Spinal cord (tissue), 9 donors: ENCODE measurements at regions not wholly inside any gene's neighbourhood (a gene's known extent, or its start where the extent isn't known, plus 50 kb on each side); places are given as distances from the start of the nearest gene placed in this dataset.
"Not testable (repeated sequence)": the region's sequence is repeated elsewhere in the genome, so short reads cannot be mapped to it uniquely, and the experiment has no call there.

Source experiments
- DNase-seq, 6 donors: peaks; one replicate each; pipeline versions ENCODE4 v3.0.0 to v3.0.0-alpha.2; 2013 to 2015; ENCODE audit warnings: low spot score in 6 of 6, low read depth in 4 of 6
- H3K27ac ChIP-seq: one replicate; pipeline ENCODE4 v1.5.1; 2013; ENCODE audit warnings: low read depth, low read length, control low read depth
- H3K27me3 ChIP-seq: one replicate; pipeline ENCODE4 v1.6.1; 2013; ENCODE audit warnings: low read length; ENCODE audit not compliant: control insufficient read depth, insufficient read depth
- H3K36me3 ChIP-seq: one replicate; pipeline ENCODE4 v1.6.1; 2013; ENCODE audit warnings: low read length; ENCODE audit not compliant: control insufficient read depth, insufficient read depth
- H3K4me1 ChIP-seq: one replicate; pipeline ENCODE4 v1.6.1; 2013; ENCODE audit warnings: low read length; ENCODE audit not compliant: control insufficient read depth, insufficient read depth
- H3K4me3 ChIP-seq: one replicate; pipeline ENCODE4 v1.5.1; 2013; ENCODE audit warnings: low read depth, low read length, control low read depth
- H3K9me3 ChIP-seq: one replicate; pipeline ENCODE4 v1.6.1; 2013; ENCODE audit warnings: low read length; ENCODE audit not compliant: control insufficient read depth, insufficient read depth
- WGBS: methylation state at CpG from one replicate; pipeline ENCODE4 v1.1.5; 2013; ENCODE audit warnings: missing lambda C conversion rate; ENCODE audit not compliant: insufficient coverage; 5-methylcytosine and 5-hydroxymethylcytosine counted together
- donor health status: healthy.

DNA sequence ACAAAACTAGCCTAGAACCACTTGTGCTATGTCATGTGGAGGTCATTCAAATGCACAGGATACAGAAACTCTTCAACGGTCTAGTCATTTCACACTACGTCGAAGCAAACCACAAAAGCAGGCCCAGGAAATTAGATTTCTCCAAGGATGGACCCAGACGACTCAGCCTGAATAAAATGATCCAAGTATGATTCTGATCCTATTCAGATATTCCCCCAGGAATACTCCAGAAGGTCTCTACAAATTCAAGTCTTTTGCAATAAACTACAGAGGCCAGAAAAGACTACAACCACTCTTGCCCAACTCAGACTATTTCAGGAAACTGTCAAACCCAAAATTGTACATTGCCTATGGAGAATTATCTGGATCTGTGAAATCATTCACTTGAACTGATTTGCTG lies 422.5 kb downstream of the METTL4 start:
- no peaks in the 10 kb centered on the region for H3K4me1 ChIP-seq
- 61% methylated on average over 4 of the region's 4 CpGs for WGBS

GRCh38 chr18:2150566-2150965 lies 420.7 kb downstream of the METTL4 start:
- WGBS, result no CpG with 5 or more reads among the region's 1 CpG
- no peaks in the 10 kb centered on the region for H3K4me1 ChIP-seq
- H3K4me3 ChIP-seq, result no peak overlapping the region
- no peak overlapping the region for H3K27ac ChIP-seq
- H3K36me3 ChIP-seq, result no peaks in the 10 kb centered on the region
- no peaks in the 10 kb centered on the region for H3K27me3 ChIP-seq
- H3K9me3 ChIP-seq, result no peaks in the 10 kb centered on the region
- no peak for DNase-seq

More for the DNA sequence above, 422.5 kb downstream of the METTL4 start:
- H3K36me3 ChIP-seq, result no peaks in the 10 kb centered on the region
- no peaks in the 10 kb centered on the region for H3K9me3 ChIP-seq
- H3K4me3 ChIP-seq, result no peak overlapping the region
- DNase-seq, result no peak
- no peak overlapping the region for H3K27ac ChIP-seq
- no peaks in the 10 kb centered on the region for H3K27me3 ChIP-seq

GRCh38 chr18:2154278-2154677 lies 417.0 kb downstream of the METTL4 start:
- no peak overlapping the region for H3K27ac ChIP-seq
- no CpG with 5 or more reads among the region's 1 CpG for WGBS

DNA sequence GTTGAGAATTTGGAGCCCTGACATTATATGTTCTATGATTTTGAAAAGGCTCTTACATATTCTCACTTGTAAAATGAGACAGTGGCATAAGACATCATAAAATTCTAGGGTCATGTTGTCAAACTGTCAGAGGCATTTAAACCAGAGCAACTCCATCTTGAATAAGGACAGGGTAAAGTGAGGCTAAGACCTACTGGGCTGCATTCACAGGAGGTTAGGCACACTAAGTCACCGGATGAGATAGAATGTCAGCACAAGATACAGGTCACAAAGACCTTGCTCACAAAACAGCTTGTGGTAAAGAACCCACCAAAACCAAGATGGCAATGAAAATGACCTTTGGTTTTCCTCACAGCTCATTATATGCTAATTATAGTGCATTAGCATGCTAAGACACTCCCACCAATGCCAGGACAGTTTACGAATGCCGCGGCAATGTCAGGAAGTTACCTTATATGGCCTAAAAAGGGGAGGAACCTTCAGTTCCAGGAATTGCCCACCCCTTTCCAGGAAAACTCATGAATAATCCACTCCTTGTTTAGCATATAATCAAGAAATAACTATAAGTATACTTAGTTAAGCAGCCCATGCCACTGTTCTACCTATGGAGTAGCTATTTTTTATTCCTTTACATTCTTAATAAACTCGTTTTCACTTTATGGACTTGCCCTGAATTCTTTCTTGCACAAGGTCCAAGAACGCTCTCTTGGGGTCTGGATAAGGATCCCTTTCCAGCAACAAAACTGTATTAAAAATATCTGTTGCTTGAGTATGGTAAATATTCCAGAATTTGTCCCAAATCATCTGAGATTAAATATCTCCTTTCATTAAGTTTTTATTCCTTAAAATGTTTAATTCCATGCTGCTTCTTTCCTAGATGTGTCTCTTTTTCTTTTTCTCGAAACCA lies 406.4 kb downstream of the METTL4 start:
- Histone ChIP-seq H3K4me3 (no peak overlapping the region), H3K9me3 (no peaks in the 10 kb centered on the region), H3K4me1 (no peaks in the 10 kb centered on the region), H3K27me3 (no peaks in the 10 kb centered on the region), H3K27ac (no peak overlapping the region), H3K36me3 (no peaks in the 10 kb centered on the region)
- DNase-seq, result no peak
- 60% methylated on average over 1 of the region's 7 CpGs for WGBS

More at GRCh38 chr18:2154278-2154677, 417.0 kb downstream of the METTL4 start:
- DNase-seq, result no peak
- Histone ChIP-seq H3K4me3 (no peak overlapping the region), H3K27me3 (no peaks in the 10 kb centered on the region), H3K4me1 (no peaks in the 10 kb centered on the region), H3K9me3 (no peaks in the 10 kb centered on the region), H3K36me3 (no peaks in the 10 kb centered on the region)

DNA sequence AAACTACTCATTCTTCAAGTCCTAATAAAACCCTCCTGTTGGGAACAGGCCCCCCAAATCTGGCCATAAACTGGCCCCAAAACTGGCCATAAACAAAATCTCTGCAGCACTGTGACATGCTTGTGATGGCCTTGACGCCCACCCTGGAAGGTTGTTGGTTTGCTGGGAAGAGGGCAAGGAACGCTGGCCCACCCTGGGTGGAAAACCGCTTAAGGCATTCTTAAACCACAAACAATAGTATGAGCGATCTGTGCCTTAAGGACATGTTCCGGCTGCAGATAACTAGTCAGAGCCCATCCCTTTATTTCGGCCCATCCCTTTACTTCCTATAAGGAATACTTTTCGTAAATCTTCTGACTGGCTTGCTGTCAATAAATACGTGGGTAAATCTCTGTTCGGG lies 404.4 kb downstream of the METTL4 start:
- not testable (repeated sequence) for H3K27me3 ChIP-seq, H3K9me3 ChIP-seq, H3K4me3 ChIP-seq, H3K36me3 ChIP-seq, H3K4me1 ChIP-seq, DNase-seq, H3K27ac ChIP-seq
- 77% methylated on average over 4 of the region's 9 CpGs for WGBS

GRCh38 chr18:2168022-2168421 lies 403.3 kb downstream of the METTL4 start:
- WGBS, result 76% methylated on average over 3 of the region's 5 CpGs

DNA sequence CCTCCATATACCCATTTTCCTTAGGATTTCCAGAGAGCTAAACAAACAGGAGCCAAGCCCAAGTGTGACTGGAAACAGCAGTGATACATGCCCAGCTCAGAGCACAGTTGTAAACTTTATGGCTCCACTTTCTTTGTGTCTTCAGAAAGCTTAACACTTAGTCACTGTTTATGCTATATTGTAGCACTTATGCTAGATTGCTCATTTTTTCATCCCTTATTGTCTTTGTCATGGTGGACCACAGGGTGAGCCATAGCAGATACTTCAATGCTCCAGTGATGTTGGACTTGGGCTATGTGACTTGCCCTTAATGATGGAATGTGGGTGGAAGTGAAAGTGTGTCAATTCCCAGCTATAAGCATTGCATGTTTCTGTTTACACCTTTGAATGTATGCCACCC lies 401.6 kb downstream of the METTL4 start:
- no peaks in the 10 kb centered on the region for H3K27me3 ChIP-seq
- no peaks in the 10 kb centered on the region for H3K36me3 ChIP-seq
- H3K27ac ChIP-seq, result no peak overlapping the region
- H3K9me3 ChIP-seq, result no peaks in the 10 kb centered on the region
- H3K4me3 ChIP-seq, result no peak overlapping the region
- no peaks in the 10 kb centered on the region for H3K4me1 ChIP-seq
- DNase-seq, result no peak

More at GRCh38 chr18:2168022-2168421, 403.3 kb downstream of the METTL4 start:
- no peak overlapping the region for H3K27ac ChIP-seq
- no peak overlapping the region for H3K4me3 ChIP-seq
- no peak for DNase-seq
- H3K36me3 ChIP-seq, result no peaks in the 10 kb centered on the region
- H3K27me3 ChIP-seq, result no peaks in the 10 kb centered on the region
- no peaks in the 10 kb centered on the region for H3K4me1 ChIP-seq
- H3K9me3 ChIP-seq, result no peaks in the 10 kb centered on the region

DNA sequence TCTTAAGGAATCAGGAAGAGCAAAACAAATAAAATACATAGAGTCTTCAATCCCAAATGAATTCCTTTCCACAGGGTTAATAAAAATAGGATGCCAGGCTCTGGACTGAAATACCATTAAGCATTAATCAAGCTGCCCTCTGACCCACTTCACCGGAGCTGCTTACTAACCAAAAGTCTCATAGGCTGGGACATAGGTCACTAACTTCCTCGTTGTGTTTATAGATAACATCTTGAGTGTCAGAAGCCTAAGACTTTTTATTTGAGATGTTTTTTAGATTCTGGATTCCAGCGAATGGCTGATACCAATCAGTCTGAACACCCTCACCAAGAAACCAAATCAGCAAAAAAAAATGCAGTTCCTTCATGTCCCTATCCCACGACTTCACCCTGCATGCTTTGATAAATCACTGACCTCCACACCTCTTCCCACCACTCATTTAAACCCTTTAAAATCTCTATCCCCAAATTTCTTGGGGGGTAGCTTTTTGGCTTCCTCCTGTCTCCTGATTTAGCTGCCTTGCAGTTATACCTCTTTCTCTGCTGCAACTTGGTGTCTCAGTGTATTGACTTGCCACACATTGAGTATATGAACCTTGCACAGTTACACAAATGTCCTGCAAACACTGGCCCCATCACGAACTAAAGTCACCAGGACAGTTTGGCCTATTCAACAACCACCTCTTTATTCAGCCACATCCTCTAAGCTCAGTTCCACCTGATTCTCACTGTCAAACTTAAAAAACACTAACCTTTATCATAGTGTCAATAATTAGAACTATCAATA lies 399.3 kb downstream of the METTL4 start:
- no peaks in the 10 kb centered on the region for H3K27me3 ChIP-seq
- no peaks in the 10 kb centered on the region for H3K36me3 ChIP-seq
- 66% methylated on average over 2 of the region's 5 CpGs for WGBS
- no peak overlapping the region for H3K27ac ChIP-seq
- H3K4me1 ChIP-seq, result no peaks in the 10 kb centered on the region
- no peak for DNase-seq
- H3K4me3 ChIP-seq, result no peak overlapping the region
- H3K9me3 ChIP-seq, result no peaks in the 10 kb centered on the region

DNA sequence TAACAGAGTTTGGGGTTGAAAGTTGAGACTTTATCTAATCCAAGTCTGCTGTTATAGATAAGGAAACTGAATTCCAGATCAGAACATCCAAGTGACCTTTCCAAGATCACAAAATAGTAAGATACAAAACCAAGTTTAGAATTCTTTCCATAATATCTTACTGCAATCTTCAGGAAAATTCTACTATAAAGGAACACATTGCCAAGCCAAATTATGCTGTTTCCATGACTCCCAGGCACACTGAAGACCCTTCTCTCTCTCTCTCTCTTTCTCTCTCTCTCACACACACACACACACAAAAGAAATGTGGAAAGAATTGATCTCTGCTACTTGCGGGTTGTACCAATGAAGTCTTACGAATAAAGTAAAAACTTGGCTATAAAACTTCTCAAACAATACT lies 398.4 kb downstream of the METTL4 start:
- no peaks in the 10 kb centered on the region for H3K4me1 ChIP-seq
- H3K9me3 ChIP-seq, result no peaks in the 10 kb centered on the region
- H3K36me3 ChIP-seq, result no peaks in the 10 kb centered on the region
- H3K27ac ChIP-seq, result no peak overlapping the region
- no peaks in the 10 kb centered on the region for H3K27me3 ChIP-seq
- no CpG with 5 or more reads among the region's 2 CpGs for WGBS
- DNase-seq, result peak in 2 of 6 donors; percentile 27 to 64
- H3K4me3 ChIP-seq, result no peak overlapping the region
